Nephron (organoid): ENCODE measurements at regions not wholly inside any gene's neighbourhood (a gene's known extent, or its start where the extent isn't known, plus 50 kb on each side); places are given as distances from the start of the nearest gene placed in this dataset.

Experiments used
- H3K27ac Mint-ChIP-seq, 3 experiments: 2 replicates each; pipeline ENCODE4 v1.8.0; 2020; ENCODE audit warnings: mixed read lengths in 3 of 3, mild to moderate bottlenecking in 2 of 3, moderate library complexity in 1 of 3
- H3K27me3 Mint-ChIP-seq: 2 replicates; pipeline ENCODE4 v1.8.0; 2021; ENCODE audit warnings: low read depth, mild to moderate bottlenecking, moderate library complexity, mixed read lengths
- H3K36me3 Mint-ChIP-seq: 2 replicates; pipeline ENCODE4 v1.8.0; 2020; ENCODE audit warnings: low read depth, mixed read lengths
- H3K4me1 Mint-ChIP-seq: 2 replicates; pipeline ENCODE4 v1.8.0; 2020; ENCODE audit warnings: mixed read lengths
- H3K4me3 Mint-ChIP-seq, 3 experiments: 2 replicates each; pipeline ENCODE4 v1.8.0; 2020; ENCODE audit warnings: mild to moderate bottlenecking in 3 of 3, mixed read lengths in 3 of 3, moderate library complexity in 2 of 3
- H3K9me3 Mint-ChIP-seq: 2 replicates; pipeline ENCODE4 v1.8.0; 2020; ENCODE audit warnings: mixed read lengths
- CTCF ChIP-seq, 3 experiments: fragments of 200-600 bp; sonication (generic); IDR thresholded peaks; one replicate each; pipeline ENCODE4 v1.5.0; 2021; ENCODE audit warnings: antibody characterized with exemption in 3 of 3; ENCODE audit not compliant: unreplicated experiment in 3 of 3

GRCh38 chr1:38256072-38256471 is 209.5 kb upstream of the POU3F1 start:
- Mint-ChIP-seq H3K4me3 (no peak overlapping the region), H3K27me3 (peaks cover 70% of the 10 kb centered on the region), H3K4me1 (no peaks in the 10 kb centered on the region), H3K36me3 (no peaks in the 10 kb centered on the region), H3K9me3 (peaks cover 6% of the 10 kb centered on the region), H3K27ac (no peak overlapping the region)
- TF ChIP-seq CTCF (IDR thresholded peaks at IDR 0.05; ENCODE audit: unreplicated experiment in 3 of 3) = no peak

GRCh38 chr1:38253314-38253713 is 206.7 kb upstream of the POU3F1 start:
- no peak overlapping the region for H3K27ac Mint-ChIP-seq
- peaks cover 8% of the 10 kb centered on the region for H3K4me1 Mint-ChIP-seq
- peaks cover 3% of the 10 kb centered on the region for H3K9me3 Mint-ChIP-seq
- no peak overlapping the region for H3K4me3 Mint-ChIP-seq
- no peak for TF ChIP-seq CTCF (IDR thresholded peaks at IDR 0.05; ENCODE audit: unreplicated experiment in 3 of 3)
- H3K27me3 Mint-ChIP-seq = peaks cover 73% of the 10 kb centered on the region
- no peaks in the 10 kb centered on the region for H3K36me3 Mint-ChIP-seq

GRCh38 chr1:38250356-38250755 is 203.8 kb upstream of the POU3F1 start:
- Mint-ChIP-seq H3K4me3 (no peak overlapping the region), H3K9me3 (peaks cover 3% of the 10 kb centered on the region), H3K27ac (no peak overlapping the region), H3K4me1 (peaks cover 23% of the 10 kb centered on the region), H3K27me3 (peaks cover 73% of the 10 kb centered on the region), H3K36me3 (no peaks in the 10 kb centered on the region)
- no peak for TF ChIP-seq CTCF (IDR thresholded peaks at IDR 0.05; ENCODE audit: unreplicated experiment in 3 of 3)

GRCh38 chr1:38249001-38249400 is 202.4 kb upstream of the POU3F1 start:
- Mint-ChIP-seq H3K4me3 (no peak overlapping the region), H3K9me3 (peaks cover 1% of the 10 kb centered on the region), H3K4me1 (peaks cover 23% of the 10 kb centered on the region), H3K27me3 (peaks cover 69% of the 10 kb centered on the region), H3K36me3 (no peaks in the 10 kb centered on the region), H3K27ac (peak overlapping the region in 1 of 3 experiments; percentile 7)
- no peak for TF ChIP-seq CTCF (IDR thresholded peaks at IDR 0.05; ENCODE audit: unreplicated experiment in 3 of 3)

GRCh38 chr1:38246955-38247952 is 200.7 kb upstream of the POU3F1 start:
- Mint-ChIP-seq H3K4me1 (peaks cover 23% of the 10 kb centered on the region), H3K27ac (peak overlapping the region in 1 of 3 experiments; percentile 17), H3K4me3 (no peak overlapping the region), H3K27me3 (peaks cover 75% of the 10 kb centered on the region), H3K9me3 (no peaks in the 10 kb centered on the region), H3K36me3 (no peaks in the 10 kb centered on the region)
- no peak for TF ChIP-seq CTCF (IDR thresholded peaks at IDR 0.05; ENCODE audit: unreplicated experiment in 3 of 3)
